KBM-7 (cell line): ENCODE measurements at regions not wholly inside any gene's neighbourhood (a gene's known extent, or its start where the extent isn't known, plus 50 kb on each side); places are given as distances from the start of the nearest gene placed in this dataset.
"Not testable (repeated sequence)": the region's sequence is repeated elsewhere in the genome, so short reads cannot be mapped to it uniquely, and the experiment has no call there.

Source experiments
- DNase-seq: peaks from one replicate; pipeline ENCODE4 v3.0.0-alpha.2; 2015
- in situ Hi-C: fragments of 300-500 bp; cut with MboI; formaldehyde crosslinking; loops from 2 replicates; pipeline ENCODE4 v1.14.3; 2020; ENCODE audit warnings: low sequenced_read_pairs, low pct_unique_long_range_greater_than_20kb, mixed read lengths

GRCh38 chrX:96126182-96126581 is 558.5 kb upstream of the DIAPH2 start:
- DNase-seq: no peak
- in situ Hi-C loops: no loop called here

- in situ Hi-C loops, DNase-seq: not testable (repeated sequence)
Observed at GRCh38 chrX:96128058-96128457, 556.6 kb upstream of the DIAPH2 start.

- DNase-seq: no peak
- in situ Hi-C loops: no loop called here
Observed at GRCh38 chrX:96140796-96141195, 543.8 kb upstream of the DIAPH2 start.

- DNase-seq: no peak
- in situ Hi-C loops: no loop called here
Observed at GRCh38 chrX:96147681-96148080, 537.0 kb upstream of the DIAPH2 start.

GRCh38 chrX:96170626-96171025 is 514.0 kb upstream of the DIAPH2 start:
- in situ Hi-C loops: no loop called here
- no peak for DNase-seq

- DNase-seq: no peak
- in situ Hi-C loops: no loop called here
Observed at GRCh38 chrX:96176921-96177320, 507.7 kb upstream of the DIAPH2 start.

- in situ Hi-C loops: no loop called here
Observed at GRCh38 chrX:96181605-96182004, 503.0 kb upstream of the DIAPH2 start.

GRCh38 chrX:96182366-96182765 is 502.3 kb upstream of the DIAPH2 start:
- in situ Hi-C loops: no loop called here
- peak; percentile 59 for DNase-seq

More at GRCh38 chrX:96181605-96182004, 503.0 kb upstream of the DIAPH2 start:
- DNase-seq: no peak

GRCh38 chrX:96183391-96183790 is 501.3 kb upstream of the DIAPH2 start:
- no peak for DNase-seq
- in situ Hi-C loops: no loop called here

GRCh38 chrX:96183843-96184242 is 500.8 kb upstream of the DIAPH2 start:
- peak; percentile 15 for DNase-seq
- in situ Hi-C loops: no loop called here

GRCh38 chrX:96204928-96205327 is 479.7 kb upstream of the DIAPH2 start:
- in situ Hi-C loops: no loop called here
- DNase-seq: no peak

GRCh38 chrX:96211953-96212352 is 472.7 kb upstream of the DIAPH2 start:
- DNase-seq: no peak
- in situ Hi-C loops: no loop called here

GRCh38 chrX:96214681-96215080 is 470.0 kb upstream of the DIAPH2 start:
- in situ Hi-C loops, DNase-seq: not testable (repeated sequence)

- DNase-seq: no peak
- in situ Hi-C loops: no loop called here
Observed at GRCh38 chrX:96224279-96224678, 460.4 kb upstream of the DIAPH2 start.

GRCh38 chrX:96244955-96245354 is 439.7 kb upstream of the DIAPH2 start:
- in situ Hi-C loops: no loop called here
- no peak for DNase-seq

GRCh38 chrX:96246436-96246835 is 438.2 kb upstream of the DIAPH2 start:
- no peak for DNase-seq
- in situ Hi-C loops: no loop called here
